ENCODE measurements at regions not wholly inside any gene's neighbourhood (a gene's known extent, or its start where the extent isn't known, plus 50 kb on each side); places are given as distances from the start of the nearest gene placed in this dataset.

GRCh38 chr3:56896357-56896756 is 94.6 kb upstream of the ARHGEF3 start:
- H3K9ac ChIP-seq (ENCODE audit: low read length): no peak overlapping the region

GRCh38 chr3:56894881-56895431 is 93.2 kb upstream of the ARHGEF3 start:
- H3K27ac ChIP-seq (ENCODE audit: low read depth, low read length): no peak overlapping the region
- H3K4me3 ChIP-seq (ENCODE audit: low read depth, low read length): no peak overlapping the region
- no peak overlapping the region for H3K9ac ChIP-seq (ENCODE audit: low read length)
- no peaks in the 10 kb centered on the region for H3K4me1 ChIP-seq (ENCODE audit: control insufficient read depth, insufficient read depth, low read length)
- H3K36me3 ChIP-seq (ENCODE audit: control insufficient read depth, insufficient read depth, low read length): no peaks in the 10 kb centered on the region
- no peaks in the 10 kb centered on the region for H3K9me3 ChIP-seq (ENCODE audit: control insufficient read depth, insufficient read depth, low read depth, low read length)
- no peaks in the 10 kb centered on the region for H3K27me3 ChIP-seq (ENCODE audit: control insufficient read depth, insufficient read depth, low read length)

More at GRCh38 chr3:56896357-56896756, 94.6 kb upstream of the ARHGEF3 start:
- Histone ChIP-seq H3K36me3 (ENCODE audit: control insufficient read depth, insufficient read depth, low read length) (no peaks in the 10 kb centered on the region), H3K4me1 (ENCODE audit: control insufficient read depth, insufficient read depth, low read length) (no peaks in the 10 kb centered on the region), H3K27me3 (ENCODE audit: control insufficient read depth, insufficient read depth, low read length) (no peaks in the 10 kb centered on the region), H3K9me3 (ENCODE audit: control insufficient read depth, insufficient read depth, low read depth, low read length) (no peaks in the 10 kb centered on the region), H3K4me3 (ENCODE audit: low read depth, low read length) (no peak overlapping the region), H3K27ac (ENCODE audit: low read depth, low read length) (no peak overlapping the region)

- Histone ChIP-seq H3K27me3 (ENCODE audit: control insufficient read depth, insufficient read depth, low read length) (no peaks in the 10 kb centered on the region), H3K4me3 (ENCODE audit: low read depth, low read length) (no peak overlapping the region), H3K9ac (ENCODE audit: low read length) (no peak overlapping the region), H3K36me3 (ENCODE audit: control insufficient read depth, insufficient read depth, low read length) (no peaks in the 10 kb centered on the region), H3K27ac (ENCODE audit: low read depth, low read length) (no peak overlapping the region), H3K9me3 (ENCODE audit: control insufficient read depth, insufficient read depth, low read depth, low read length) (no peaks in the 10 kb centered on the region), H3K4me1 (ENCODE audit: control insufficient read depth, insufficient read depth, low read length) (no peaks in the 10 kb centered on the region)
Observed at GRCh38 chr3:56890448-56891091, 88.8 kb upstream of the ARHGEF3 start.

GRCh38 chr3:56889131-56889530 is 87.4 kb upstream of the ARHGEF3 start:
- H3K9ac ChIP-seq (ENCODE audit: low read length): no peak overlapping the region
- H3K4me3 ChIP-seq (ENCODE audit: low read depth, low read length): no peak overlapping the region
- H3K27me3 ChIP-seq (ENCODE audit: control insufficient read depth, insufficient read depth, low read length): no peaks in the 10 kb centered on the region
- no peaks in the 10 kb centered on the region for H3K4me1 ChIP-seq (ENCODE audit: control insufficient read depth, insufficient read depth, low read length)
- H3K36me3 ChIP-seq (ENCODE audit: control insufficient read depth, insufficient read depth, low read length): no peaks in the 10 kb centered on the region
- no peaks in the 10 kb centered on the region for H3K9me3 ChIP-seq (ENCODE audit: control insufficient read depth, insufficient read depth, low read depth, low read length)
- H3K27ac ChIP-seq (ENCODE audit: low read depth, low read length): no peak overlapping the region

GRCh38 chr3:56887402-56888025 is 85.8 kb upstream of the ARHGEF3 start:
- Histone ChIP-seq H3K9me3 (ENCODE audit: control insufficient read depth, insufficient read depth, low read depth, low read length) (no peaks in the 10 kb centered on the region), H3K4me3 (ENCODE audit: low read depth, low read length) (no peak overlapping the region), H3K4me1 (ENCODE audit: control insufficient read depth, insufficient read depth, low read length) (no peaks in the 10 kb centered on the region), H3K36me3 (ENCODE audit: control insufficient read depth, insufficient read depth, low read length) (no peaks in the 10 kb centered on the region), H3K9ac (ENCODE audit: low read length) (no peak overlapping the region), H3K27ac (ENCODE audit: low read depth, low read length) (no peak overlapping the region), H3K27me3 (ENCODE audit: control insufficient read depth, insufficient read depth, low read length) (no peaks in the 10 kb centered on the region)

- H3K27me3 ChIP-seq (ENCODE audit: control insufficient read depth, insufficient read depth, low read length): no peaks in the 10 kb centered on the region
- H3K4me1 ChIP-seq (ENCODE audit: control insufficient read depth, insufficient read depth, low read length): no peaks in the 10 kb centered on the region
- H3K36me3 ChIP-seq (ENCODE audit: control insufficient read depth, insufficient read depth, low read length): no peaks in the 10 kb centered on the region
- no peaks in the 10 kb centered on the region for H3K9me3 ChIP-seq (ENCODE audit: control insufficient read depth, insufficient read depth, low read depth, low read length)
- H3K9ac ChIP-seq (ENCODE audit: low read length): no peak overlapping the region
- H3K4me3 ChIP-seq (ENCODE audit: low read depth, low read length): no peak overlapping the region
- no peak overlapping the region for H3K27ac ChIP-seq (ENCODE audit: low read depth, low read length)
Observed at GRCh38 chr3:56886314-56886713, 84.6 kb upstream of the ARHGEF3 start.

GRCh38 chr3:56885879-56886278 is 84.1 kb upstream of the ARHGEF3 start:
- no peak overlapping the region for H3K9ac ChIP-seq (ENCODE audit: low read length)
- H3K9me3 ChIP-seq (ENCODE audit: control insufficient read depth, insufficient read depth, low read depth, low read length): no peaks in the 10 kb centered on the region
- no peaks in the 10 kb centered on the region for H3K4me1 ChIP-seq (ENCODE audit: control insufficient read depth, insufficient read depth, low read length)
- H3K4me3 ChIP-seq (ENCODE audit: low read depth, low read length): no peak overlapping the region
- H3K36me3 ChIP-seq (ENCODE audit: control insufficient read depth, insufficient read depth, low read length): no peaks in the 10 kb centered on the region
- H3K27me3 ChIP-seq (ENCODE audit: control insufficient read depth, insufficient read depth, low read length): no peaks in the 10 kb centered on the region
- no peak overlapping the region for H3K27ac ChIP-seq (ENCODE audit: low read depth, low read length)

- no peaks in the 10 kb centered on the region for H3K9me3 ChIP-seq (ENCODE audit: control insufficient read depth, insufficient read depth, low read depth, low read length)
- H3K4me1 ChIP-seq (ENCODE audit: control insufficient read depth, insufficient read depth, low read length): no peaks in the 10 kb centered on the region
- no peaks in the 10 kb centered on the region for H3K27me3 ChIP-seq (ENCODE audit: control insufficient read depth, insufficient read depth, low read length)
- no peaks in the 10 kb centered on the region for H3K36me3 ChIP-seq (ENCODE audit: control insufficient read depth, insufficient read depth, low read length)
- H3K27ac ChIP-seq (ENCODE audit: low read depth, low read length): no peak overlapping the region
- H3K4me3 ChIP-seq (ENCODE audit: low read depth, low read length): no peak overlapping the region
- no peak overlapping the region for H3K9ac ChIP-seq (ENCODE audit: low read length)
Observed at GRCh38 chr3:56885453-56885852, 83.7 kb upstream of the ARHGEF3 start.

GRCh38 chr3:56884387-56884786 is 82.6 kb upstream of the ARHGEF3 start:
- no peak overlapping the region for H3K9ac ChIP-seq (ENCODE audit: low read length)
- no peaks in the 10 kb centered on the region for H3K4me1 ChIP-seq (ENCODE audit: control insufficient read depth, insufficient read depth, low read length)
- no peak overlapping the region for H3K4me3 ChIP-seq (ENCODE audit: low read depth, low read length)
- H3K27ac ChIP-seq (ENCODE audit: low read depth, low read length): no peak overlapping the region
- no peaks in the 10 kb centered on the region for H3K9me3 ChIP-seq (ENCODE audit: control insufficient read depth, insufficient read depth, low read depth, low read length)
- no peaks in the 10 kb centered on the region for H3K27me3 ChIP-seq (ENCODE audit: control insufficient read depth, insufficient read depth, low read length)
- H3K36me3 ChIP-seq (ENCODE audit: control insufficient read depth, insufficient read depth, low read length): no peaks in the 10 kb centered on the region

- no peaks in the 10 kb centered on the region for H3K4me1 ChIP-seq (ENCODE audit: control insufficient read depth, insufficient read depth, low read length)
- no peak overlapping the region for H3K4me3 ChIP-seq (ENCODE audit: low read depth, low read length)
Observed at GRCh38 chr3:56883828-56884227, 82.1 kb upstream of the ARHGEF3 start.

GRCh38 chr3:56882896-56883295 is 81.1 kb upstream of the ARHGEF3 start:
- Histone ChIP-seq H3K4me3 (ENCODE audit: low read depth, low read length) (no peak overlapping the region), H3K9ac (ENCODE audit: low read length) (no peak overlapping the region), H3K9me3 (ENCODE audit: control insufficient read depth, insufficient read depth, low read depth, low read length) (no peaks in the 10 kb centered on the region), H3K27me3 (ENCODE audit: control insufficient read depth, insufficient read depth, low read length) (no peaks in the 10 kb centered on the region), H3K27ac (ENCODE audit: low read depth, low read length) (no peak overlapping the region), H3K36me3 (ENCODE audit: control insufficient read depth, insufficient read depth, low read length) (no peaks in the 10 kb centered on the region), H3K4me1 (ENCODE audit: control insufficient read depth, insufficient read depth, low read length) (peaks cover 4% of the 10 kb centered on the region; the same call in 1 of the 2 replicates)

More at GRCh38 chr3:56883828-56884227, 82.1 kb upstream of the ARHGEF3 start:
- no peak overlapping the region for H3K27ac ChIP-seq (ENCODE audit: low read depth, low read length)
- H3K9ac ChIP-seq (ENCODE audit: low read length): no peak overlapping the region
- no peaks in the 10 kb centered on the region for H3K27me3 ChIP-seq (ENCODE audit: control insufficient read depth, insufficient read depth, low read length)
- no peaks in the 10 kb centered on the region for H3K9me3 ChIP-seq (ENCODE audit: control insufficient read depth, insufficient read depth, low read depth, low read length)
- H3K36me3 ChIP-seq (ENCODE audit: control insufficient read depth, insufficient read depth, low read length): no peaks in the 10 kb centered on the region
